MM.1S (cell line): ENCODE measurements at regions not wholly inside any gene's neighbourhood (a gene's known extent, or its start where the extent isn't known, plus 50 kb on each side); places are given as distances from the start of the nearest gene placed in this dataset.

Experiments
- DNase-seq: peaks from one replicate; pipeline ENCODE4 v3.0.0-alpha.2; 2015
- H2AFZ ChIP-seq: fragments of 300-600 bp; sonication (generic); 2 replicates; pipeline ENCODE4 v1.6.0; 2016; ENCODE audit warnings: antibody characterized with exemption, low read length
- H3F3A ChIP-seq: fragments of 300-600 bp; sonication (generic); 2 replicates; pipeline ENCODE4 v1.6.1; 2016; ENCODE audit warnings: mild to moderate bottlenecking, antibody characterized with exemption, low read length, moderate library complexity, mixed read lengths; ENCODE audit not compliant: insufficient read depth
- H3K27ac ChIP-seq: fragments of 300-600 bp; sonication (generic); 2 replicates; pipeline ENCODE4 v1.5.1; 2016; ENCODE audit warnings: mild to moderate bottlenecking, low read length
- H3K27me3 ChIP-seq: fragments of 300-600 bp; sonication (generic); replicated peaks from 2 replicates; pipeline ENCODE4 v1.6.0; 2016; ENCODE audit warnings: low read length; ENCODE audit not compliant: insufficient read depth
- H3K36me3 ChIP-seq: fragments of 300-600 bp; sonication (generic); replicated peaks from 2 replicates; pipeline ENCODE4 v1.6.1; 2016; ENCODE audit warnings: mild to moderate bottlenecking, low read length, mixed read lengths; ENCODE audit not compliant: insufficient read depth
- H3K4me1 ChIP-seq: fragments of 300-600 bp; sonication (generic); 2 replicates; pipeline ENCODE4 v1.6.1; 2016; ENCODE audit warnings: low read length, mixed read lengths
- H3K4me2 ChIP-seq: fragments of 300-600 bp; sonication (generic); 2 replicates; pipeline ENCODE4 v1.6.0; 2016; ENCODE audit warnings: low read depth, low read length
- H3K4me3 ChIP-seq: fragments of 300-600 bp; sonication (generic); 2 replicates; pipeline ENCODE4 v1.5.1; 2016; ENCODE audit warnings: low read length, mixed read lengths
- H3K79me2 ChIP-seq: fragments of 300-600 bp; sonication (generic); 2 replicates; pipeline ENCODE4 v1.6.1; 2016; ENCODE audit warnings: mixed run types, low read length, mixed read lengths
- H3K9ac ChIP-seq: fragments of 300-600 bp; sonication (generic); 2 replicates; pipeline ENCODE4 v1.6.1; 2016; ENCODE audit warnings: low read length, mixed read lengths
- H3K9me2 ChIP-seq: fragments of 300-600 bp; sonication (generic); replicated peaks from 2 replicates; pipeline ENCODE4 v1.6.1; 2016; ENCODE audit warnings: mild to moderate bottlenecking, low read length, mixed read lengths; ENCODE audit not compliant: insufficient read depth
- H3K9me3 ChIP-seq: fragments of 300-600 bp; sonication (generic); replicated peaks from 2 replicates; pipeline ENCODE4 v1.6.1; 2016; ENCODE audit warnings: mild to moderate bottlenecking, low read length, mixed read lengths; ENCODE audit not compliant: insufficient read depth
- H4K20me1 ChIP-seq: fragments of 300-600 bp; sonication (generic); 2 replicates; pipeline ENCODE4 v1.6.1; 2016; ENCODE audit warnings: mild to moderate bottlenecking, low read length, moderate library complexity, mixed read lengths; ENCODE audit not compliant: insufficient read depth
- EZH2 ChIP-seq: fragments of 300-600 bp; sonication (generic); optimal IDR thresholded peaks from 2 replicates; pipeline ENCODE3; 2017; ENCODE audit warnings: low read depth, mild to moderate bottlenecking, antibody characterized with exemption, low read length, mixed read lengths
- EZH2phosphoT487 ChIP-seq: fragments of 300-600 bp; sonication (generic); IDR thresholded peaks from 2 replicates; pipeline ENCODE4 v1.6.1; 2018; ENCODE audit warnings: antibody characterized with exemption, low read length
- TF ChIP-seq, protein P1 (sequence below): fragments of 300-600 bp; sonication (generic); IDR thresholded peaks from 2 replicates; pipeline ENCODE4 v1.5.1; 2016; ENCODE audit warnings: antibody characterized with exemption, low read length, mixed read lengths

GRCh38 chr1:87176514-87176913, 152.2 kb upstream of the LMO4 start:
- H3K9me3 ChIP-seq, result no peaks in the 10 kb centered on the region
- TF ChIP-seq EZH2phosphoT487 (no peak), EZH2 (no peak)
- TF ChIP-seq, protein P1, sequence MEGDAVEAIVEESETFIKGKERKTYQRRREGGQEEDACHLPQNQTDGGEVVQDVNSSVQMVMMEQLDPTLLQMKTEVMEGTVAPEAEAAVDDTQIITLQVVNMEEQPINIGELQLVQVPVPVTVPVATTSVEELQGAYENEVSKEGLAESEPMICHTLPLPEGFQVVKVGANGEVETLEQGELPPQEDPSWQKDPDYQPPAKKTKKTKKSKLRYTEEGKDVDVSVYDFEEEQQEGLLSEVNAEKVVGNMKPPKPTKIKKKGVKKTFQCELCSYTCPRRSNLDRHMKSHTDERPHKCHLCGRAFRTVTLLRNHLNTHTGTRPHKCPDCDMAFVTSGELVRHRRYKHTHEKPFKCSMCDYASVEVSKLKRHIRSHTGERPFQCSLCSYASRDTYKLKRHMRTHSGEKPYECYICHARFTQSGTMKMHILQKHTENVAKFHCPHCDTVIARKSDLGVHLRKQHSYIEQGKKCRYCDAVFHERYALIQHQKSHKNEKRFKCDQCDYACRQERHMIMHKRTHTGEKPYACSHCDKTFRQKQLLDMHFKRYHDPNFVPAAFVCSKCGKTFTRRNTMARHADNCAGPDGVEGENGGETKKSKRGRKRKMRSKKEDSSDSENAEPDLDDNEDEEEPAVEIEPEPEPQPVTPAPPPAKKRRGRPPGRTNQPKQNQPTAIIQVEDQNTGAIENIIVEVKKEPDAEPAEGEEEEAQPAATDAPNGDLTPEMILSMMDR, result no peak
- no peak overlapping the region for H3K27ac ChIP-seq
- H3K9me2 ChIP-seq, result no peaks in the 10 kb centered on the region
- no peak overlapping the region for H2AFZ ChIP-seq
- H3K9ac ChIP-seq, result no peak overlapping the region
- H4K20me1 ChIP-seq, result no peaks in the 10 kb centered on the region
- no peak for DNase-seq
- H3K4me1 ChIP-seq, result no peaks in the 10 kb centered on the region
- no peaks in the 10 kb centered on the region for H3K36me3 ChIP-seq
- H3K4me2 ChIP-seq, result no peak overlapping the region
- H3K4me3 ChIP-seq, result no peak overlapping the region
- H3K27me3 ChIP-seq, result no peaks in the 10 kb centered on the region
- H3K79me2 ChIP-seq, result no peaks in the 10 kb centered on the region
- no peaks in the 10 kb centered on the region for H3F3A ChIP-seq

DNA sequence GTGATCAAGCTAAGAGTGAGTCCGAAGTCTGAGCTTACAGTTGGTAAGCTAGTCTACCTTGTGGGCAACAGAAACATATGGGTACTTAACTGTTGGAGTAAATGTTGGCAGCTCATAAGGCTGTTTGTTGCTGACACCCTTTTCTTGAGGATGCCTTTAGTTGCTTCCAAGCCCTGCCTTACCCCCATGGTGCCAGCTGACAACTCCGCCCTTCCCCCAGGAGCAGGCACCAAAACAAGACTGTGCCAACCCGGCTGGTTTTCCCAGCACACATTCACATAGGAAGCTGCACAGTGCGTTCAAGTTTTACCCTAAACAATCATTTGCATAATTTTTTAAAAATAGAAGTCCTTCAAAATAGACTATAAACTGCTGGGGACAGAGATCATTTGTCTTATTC, 150.2 kb upstream of the LMO4 start:
- Histone ChIP-seq H3K9me2 (no peaks in the 10 kb centered on the region), H2AFZ (no peak overlapping the region), H3K36me3 (no peaks in the 10 kb centered on the region), H3K9ac (no peak overlapping the region), H3K27ac (no peak overlapping the region), H3K4me2 (no peak overlapping the region), H3K79me2 (no peaks in the 10 kb centered on the region), H3K4me1 (no peaks in the 10 kb centered on the region), H3K27me3 (no peaks in the 10 kb centered on the region), H4K20me1 (no peaks in the 10 kb centered on the region), H3K4me3 (no peak overlapping the region), H3F3A (no peaks in the 10 kb centered on the region), H3K9me3 (no peaks in the 10 kb centered on the region)
- no peak for DNase-seq
- TF ChIP-seq, protein P1, result no peak
- TF ChIP-seq EZH2phosphoT487 (no peak), EZH2 (no peak)

DNA sequence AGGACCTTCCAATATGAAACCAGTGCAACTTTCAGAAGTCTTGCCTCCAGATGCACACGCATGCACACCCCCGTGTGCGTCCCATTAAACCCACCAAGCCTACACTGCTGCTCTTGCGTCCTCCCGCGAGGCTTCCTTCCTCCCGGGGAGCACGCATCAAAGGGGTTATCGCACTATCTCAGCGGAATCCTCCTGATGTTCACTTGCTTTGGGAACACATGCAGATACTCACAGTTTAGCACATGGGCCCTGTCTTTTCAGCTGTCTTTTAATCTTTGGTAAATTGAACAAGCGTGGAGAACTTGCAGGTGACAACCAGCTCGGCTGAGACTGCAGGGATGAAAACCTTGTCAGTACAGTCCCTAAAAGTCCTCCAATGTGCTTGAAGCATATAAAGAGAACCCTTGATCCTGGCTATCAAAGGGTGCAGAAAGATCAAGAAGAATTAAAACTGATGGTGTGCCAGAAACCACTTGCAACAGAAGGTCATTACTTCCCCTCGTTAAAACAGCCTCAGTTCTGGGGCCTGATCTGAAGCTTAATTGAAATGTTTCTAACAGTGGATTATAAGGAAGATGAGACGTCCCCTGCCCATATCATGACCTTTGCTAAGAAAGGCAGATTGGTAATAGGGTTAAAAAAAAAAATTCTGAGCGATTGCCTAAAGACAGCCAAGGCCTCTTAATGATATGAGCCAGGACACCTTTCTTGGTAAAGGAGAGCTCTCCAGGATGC, 149.4 kb upstream of the LMO4 start:
- H3K4me2 ChIP-seq, result no peak overlapping the region
- no peaks in the 10 kb centered on the region for H3K4me1 ChIP-seq
- H3K4me3 ChIP-seq, result no peak overlapping the region
- no peaks in the 10 kb centered on the region for H3F3A ChIP-seq
- no peak overlapping the region for H3K27ac ChIP-seq
- no peaks in the 10 kb centered on the region for H4K20me1 ChIP-seq
- DNase-seq, result no peak
- no peak overlapping the region for H3K9ac ChIP-seq
- H3K79me2 ChIP-seq, result no peaks in the 10 kb centered on the region
- no peaks in the 10 kb centered on the region for H3K36me3 ChIP-seq
- TF ChIP-seq EZH2phosphoT487 (no peak), EZH2 (no peak)
- TF ChIP-seq, protein P1, result no peak
- H3K9me2 ChIP-seq, result no peaks in the 10 kb centered on the region
- no peak overlapping the region for H2AFZ ChIP-seq
- no peaks in the 10 kb centered on the region for H3K9me3 ChIP-seq
- H3K27me3 ChIP-seq, result no peaks in the 10 kb centered on the region
